HUES48 (cell line): ENCODE measurements at regions not wholly inside any gene's neighbourhood (a gene's known extent, or its start where the extent isn't known, plus 50 kb on each side); places are given as distances from the start of the nearest gene placed in this dataset.

Experiments
- H3K27ac ChIP-seq: one replicate; pipeline ENCODE4 v1.7.0; 2013; ENCODE audit warnings: low read depth, low read length, inconsistent platforms
- H3K27me3 ChIP-seq: 2 replicates; pipeline ENCODE4 v1.6.1; 2013; ENCODE audit warnings: mild to moderate bottlenecking, low read length; ENCODE audit not compliant: control insufficient read depth, insufficient read depth
- H3K36me3 ChIP-seq: 2 replicates; pipeline ENCODE4 v1.6.1; 2013; ENCODE audit warnings: low read length; ENCODE audit not compliant: control insufficient read depth, insufficient read depth
- H3K4me1 ChIP-seq: 2 replicates; pipeline ENCODE4 v1.6.1; 2013; ENCODE audit warnings: mild to moderate bottlenecking, low read length; ENCODE audit not compliant: control insufficient read depth, insufficient read depth
- H3K4me3 ChIP-seq: 2 replicates; pipeline ENCODE4 v1.5.1; 2013; ENCODE audit warnings: mild to moderate bottlenecking, low read depth, low read length
- H3K9ac ChIP-seq: 2 replicates; pipeline ENCODE4 v1.6.1; 2013; ENCODE audit warnings: mild to moderate bottlenecking, low read depth, low read length, moderate library complexity
- H3K9me3 ChIP-seq: 2 replicates; pipeline ENCODE4 v1.6.1; 2013; ENCODE audit warnings: low read length; ENCODE audit not compliant: control insufficient read depth, insufficient read depth

GRCh38 chr10:44042075-44042770, 342.7 kb downstream of the CXCL12 start:
- Histone ChIP-seq H3K9me3 (no peaks in the 10 kb centered on the region; the same call in 1 of the 2 replicates), H3K4me1 (no peaks in the 10 kb centered on the region; the same call in 1 of the 2 replicates), H3K9ac (no peak overlapping the region), H3K27me3 (no peaks in the 10 kb centered on the region), H3K36me3 (no peaks in the 10 kb centered on the region), H3K27ac (no peak overlapping the region), H3K4me3 (no peak overlapping the region)

GRCh38 chr10:44039599-44039998, 345.3 kb downstream of the CXCL12 start:
- H3K27me3 ChIP-seq, result no peaks in the 10 kb centered on the region; the same call in 1 of the 2 replicates
- H3K36me3 ChIP-seq, result no peaks in the 10 kb centered on the region

DNA sequence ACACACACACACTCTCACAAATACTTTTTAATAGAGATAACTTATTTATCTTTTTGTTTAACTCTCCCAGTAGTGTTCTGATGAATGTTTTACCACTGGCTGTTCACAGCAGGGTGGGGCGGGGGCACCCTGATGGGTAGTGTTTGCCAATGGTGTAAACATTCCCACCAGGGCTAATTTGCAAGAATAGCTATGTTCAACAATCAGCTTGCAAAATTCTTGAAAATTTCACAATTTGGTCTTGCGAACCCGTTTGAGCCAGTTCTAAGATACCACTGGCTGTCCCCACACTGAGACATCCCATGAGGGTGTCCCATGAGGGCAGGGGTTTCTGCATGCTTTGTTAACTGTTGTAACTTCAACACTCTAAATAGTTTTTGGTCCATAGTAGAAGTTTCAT, 348.5 kb downstream of the CXCL12 start:
- no peaks in the 10 kb centered on the region; the same call in 1 of the 2 replicates for H3K9me3 ChIP-seq
- H3K4me3 ChIP-seq, result no peak overlapping the region
- no peaks in the 10 kb centered on the region; the same call in 1 of the 2 replicates for H3K27me3 ChIP-seq
- no peak overlapping the region for H3K9ac ChIP-seq
- 0 out of 2 replicates have a peak, but pooled peaks cover 4% of the 10 kb centered on the region for H3K4me1 ChIP-seq
- H3K27ac ChIP-seq, result no peak overlapping the region
- H3K36me3 ChIP-seq, result no peaks in the 10 kb centered on the region

More at GRCh38 chr10:44039599-44039998, 345.3 kb downstream of the CXCL12 start:
- Histone ChIP-seq H3K9ac (no peak overlapping the region), H3K4me1 (peaks cover 4% of the 10 kb centered on the region; the same call in 1 of the 2 replicates), H3K4me3 (no peak overlapping the region), H3K27ac (no peak overlapping the region), H3K9me3 (no peaks in the 10 kb centered on the region; the same call in 1 of the 2 replicates)

- Histone ChIP-seq H3K9ac (no peak overlapping the region), H3K4me3 (no peak overlapping the region), H3K4me1 (0 out of 2 replicates have a peak, but pooled peaks cover 4% of the 10 kb centered on the region), H3K27ac (no peak overlapping the region), H3K36me3 (no peaks in the 10 kb centered on the region), H3K9me3 (no peaks in the 10 kb centered on the region; the same call in 1 of the 2 replicates), H3K27me3 (no peaks in the 10 kb centered on the region; the same call in 1 of the 2 replicates)
Observed at GRCh38 chr10:44035474-44036197, 349.3 kb downstream of the CXCL12 start.

- H3K9me3 ChIP-seq, result no peaks in the 10 kb centered on the region
- H3K9ac ChIP-seq, result no peak overlapping the region
- no peak overlapping the region for H3K27ac ChIP-seq
- H3K36me3 ChIP-seq, result no peaks in the 10 kb centered on the region
- H3K4me1 ChIP-seq, result 0 out of 2 replicates have a peak, but pooled peaks cover 4% of the 10 kb centered on the region
- H3K4me3 ChIP-seq, result no peak overlapping the region
- no peaks in the 10 kb centered on the region; the same call in 1 of the 2 replicates for H3K27me3 ChIP-seq
Observed at GRCh38 chr10:44034946-44035345, 350.0 kb downstream of the CXCL12 start.

- Histone ChIP-seq H3K4me3 (no peak overlapping the region), H3K9me3 (no peaks in the 10 kb centered on the region), H3K4me1 (0 out of 2 replicates have a peak, but pooled peaks cover 4% of the 10 kb centered on the region), H3K36me3 (no peaks in the 10 kb centered on the region), H3K9ac (no peak overlapping the region), H3K27ac (no peak overlapping the region), H3K27me3 (no peaks in the 10 kb centered on the region; the same call in 1 of the 2 replicates)
Observed at GRCh38 chr10:44033008-44033407, 351.9 kb downstream of the CXCL12 start.

- 0 out of 2 replicates have a peak, but pooled peaks cover 4% of the 10 kb centered on the region for H3K4me1 ChIP-seq
Observed at GRCh38 chr10:44032216-44032615, 352.7 kb downstream of the CXCL12 start.

DNA sequence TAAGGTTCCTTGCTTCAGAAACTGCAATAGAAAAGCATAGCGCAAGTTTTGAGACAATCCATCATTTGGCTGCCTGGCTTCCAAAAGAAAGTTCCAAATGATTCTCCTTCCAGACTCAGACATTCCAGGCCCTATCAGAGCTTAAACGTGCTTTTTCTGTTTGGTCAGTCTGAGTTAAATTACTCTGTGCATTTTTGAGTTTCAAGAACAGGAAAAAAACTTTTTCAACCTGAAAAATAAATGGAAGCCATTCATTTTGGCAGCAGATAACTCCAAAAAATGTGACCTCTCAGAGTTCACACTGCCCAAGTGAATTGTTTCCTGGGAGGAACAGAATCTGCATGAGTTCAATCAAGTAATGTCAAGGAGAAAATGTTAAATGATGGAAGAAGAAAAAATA, 354.2 kb downstream of the CXCL12 start:
- Histone ChIP-seq H3K9ac (no peak overlapping the region), H3K4me3 (no peak overlapping the region), H3K27ac (no peak overlapping the region), H3K4me1 (no peaks in the 10 kb centered on the region), H3K9me3 (no peaks in the 10 kb centered on the region), H3K36me3 (no peaks in the 10 kb centered on the region), H3K27me3 (no peaks in the 10 kb centered on the region; the same call in 1 of the 2 replicates)

More at GRCh38 chr10:44032216-44032615, 352.7 kb downstream of the CXCL12 start:
- Histone ChIP-seq H3K4me3 (no peak overlapping the region), H3K9me3 (no peaks in the 10 kb centered on the region), H3K36me3 (no peaks in the 10 kb centered on the region), H3K27ac (no peak overlapping the region), H3K9ac (no peak overlapping the region), H3K27me3 (no peaks in the 10 kb centered on the region; the same call in 1 of the 2 replicates)

DNA sequence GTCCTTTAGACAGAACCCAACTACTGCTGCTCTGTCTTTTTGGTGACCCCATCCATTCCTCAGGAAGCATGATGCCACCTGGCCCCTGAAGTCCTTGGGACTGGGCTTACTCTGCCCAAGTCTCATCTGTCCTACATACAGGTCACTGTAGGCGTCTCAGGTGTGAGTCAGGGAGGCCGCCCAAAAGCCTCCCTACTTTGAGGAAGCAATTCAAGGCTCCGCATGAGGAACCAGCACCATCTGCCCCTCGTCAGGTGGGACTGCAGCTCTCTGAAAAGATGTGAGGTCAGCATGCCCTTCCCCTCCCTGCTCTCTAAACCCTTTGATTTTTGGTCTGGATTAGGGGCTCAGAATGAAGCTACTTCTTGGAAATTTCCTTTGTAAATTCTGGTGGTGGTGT, 354.8 kb downstream of the CXCL12 start:
- no peak overlapping the region for H3K9ac ChIP-seq
- H3K27me3 ChIP-seq, result no peaks in the 10 kb centered on the region
- H3K9me3 ChIP-seq, result no peaks in the 10 kb centered on the region
- no peaks in the 10 kb centered on the region for H3K4me1 ChIP-seq
- no peak overlapping the region for H3K27ac ChIP-seq
- H3K4me3 ChIP-seq, result no peak overlapping the region
- no peaks in the 10 kb centered on the region for H3K36me3 ChIP-seq

GRCh38 chr10:44028384-44029137, 356.3 kb downstream of the CXCL12 start:
- Histone ChIP-seq H3K36me3 (no peaks in the 10 kb centered on the region), H3K9me3 (no peaks in the 10 kb centered on the region), H3K4me1 (no peaks in the 10 kb centered on the region), H3K27ac (no peak overlapping the region), H3K4me3 (no peak overlapping the region), H3K27me3 (no peaks in the 10 kb centered on the region), H3K9ac (no peak overlapping the region)
